Bronchial epithelial cell (primary cell): ENCODE measurements at regions not wholly inside any gene's neighbourhood (a gene's known extent, or its start where the extent isn't known, plus 50 kb on each side); places are given as distances from the start of the nearest gene placed in this dataset.
A peak's percentile ranks its signal among the peaks of the same experiment; 100 is the strongest.

Experiments
- DNase-seq: peaks from one replicate; pipeline ENCODE4 v3.0.0-alpha.2; 2010; ENCODE audit warnings: low read depth
- FAIRE-seq: peaks from 2 replicates; lab custom pipeline; 2011; peaks lifted over from hg19 to GRCh38; lab: Jason Lieb, UNC
- H3K27me3 ChIP-seq: 2 replicates; pipeline ENCODE4 v1.5.1; 2011; ENCODE audit warnings: low read length; ENCODE audit not compliant: control insufficient read depth, insufficient read depth
- H3K36me3 ChIP-seq: 2 replicates; pipeline ENCODE4 v1.5.1; 2011; ENCODE audit warnings: low read length; ENCODE audit not compliant: control insufficient read depth, insufficient read depth
- H3K4me3 ChIP-seq: 2 replicates; pipeline ENCODE4 v1.5.1; 2011; ENCODE audit warnings: mild to moderate bottlenecking, low read depth, low read length, control low read depth
- TF ChIP-seq, protein P1 (sequence below): IDR thresholded peaks from 2 replicates; pipeline ENCODE4 v1.5.1; 2011; ENCODE audit warnings: mild to moderate bottlenecking, moderate library complexity, low read length, control low read depth, inconsistent platforms; ENCODE audit not compliant: insufficient read depth, severe bottlenecking

DNA sequence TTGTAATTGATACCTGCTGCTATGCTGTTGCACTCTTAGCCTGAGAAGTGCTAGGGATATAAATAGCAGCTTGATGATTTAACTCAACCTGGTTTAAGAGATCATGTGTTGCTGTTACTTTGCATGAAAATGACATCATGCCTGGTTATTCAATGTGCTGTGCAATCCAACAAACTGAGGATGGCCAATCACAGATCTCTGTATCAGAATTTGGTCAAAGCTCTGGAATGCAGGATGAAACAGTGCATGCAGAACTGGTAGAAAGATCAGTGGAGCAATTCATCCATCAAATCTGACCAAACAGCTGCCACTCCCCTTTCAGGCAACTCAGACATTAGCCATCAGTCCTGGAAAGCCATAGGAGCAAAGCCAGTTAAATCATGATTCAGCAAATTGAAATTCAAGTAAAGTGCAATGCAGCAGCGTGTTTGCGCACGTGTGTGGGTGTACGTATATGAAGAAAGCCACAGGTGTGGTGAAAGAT, 160.3 kb upstream of the RASGEF1B start:
- FAIRE-seq (peak; percentile 100), DNase-seq (peak; percentile 100)
- Histone ChIP-seq H3K36me3 (no peaks in the 10 kb centered on the region), H3K27me3 (no peaks in the 10 kb centered on the region), H3K4me3 (no peak overlapping the region)
- TF ChIP-seq, protein P1, sequence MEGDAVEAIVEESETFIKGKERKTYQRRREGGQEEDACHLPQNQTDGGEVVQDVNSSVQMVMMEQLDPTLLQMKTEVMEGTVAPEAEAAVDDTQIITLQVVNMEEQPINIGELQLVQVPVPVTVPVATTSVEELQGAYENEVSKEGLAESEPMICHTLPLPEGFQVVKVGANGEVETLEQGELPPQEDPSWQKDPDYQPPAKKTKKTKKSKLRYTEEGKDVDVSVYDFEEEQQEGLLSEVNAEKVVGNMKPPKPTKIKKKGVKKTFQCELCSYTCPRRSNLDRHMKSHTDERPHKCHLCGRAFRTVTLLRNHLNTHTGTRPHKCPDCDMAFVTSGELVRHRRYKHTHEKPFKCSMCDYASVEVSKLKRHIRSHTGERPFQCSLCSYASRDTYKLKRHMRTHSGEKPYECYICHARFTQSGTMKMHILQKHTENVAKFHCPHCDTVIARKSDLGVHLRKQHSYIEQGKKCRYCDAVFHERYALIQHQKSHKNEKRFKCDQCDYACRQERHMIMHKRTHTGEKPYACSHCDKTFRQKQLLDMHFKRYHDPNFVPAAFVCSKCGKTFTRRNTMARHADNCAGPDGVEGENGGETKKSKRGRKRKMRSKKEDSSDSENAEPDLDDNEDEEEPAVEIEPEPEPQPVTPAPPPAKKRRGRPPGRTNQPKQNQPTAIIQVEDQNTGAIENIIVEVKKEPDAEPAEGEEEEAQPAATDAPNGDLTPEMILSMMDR = no peak

DNA sequence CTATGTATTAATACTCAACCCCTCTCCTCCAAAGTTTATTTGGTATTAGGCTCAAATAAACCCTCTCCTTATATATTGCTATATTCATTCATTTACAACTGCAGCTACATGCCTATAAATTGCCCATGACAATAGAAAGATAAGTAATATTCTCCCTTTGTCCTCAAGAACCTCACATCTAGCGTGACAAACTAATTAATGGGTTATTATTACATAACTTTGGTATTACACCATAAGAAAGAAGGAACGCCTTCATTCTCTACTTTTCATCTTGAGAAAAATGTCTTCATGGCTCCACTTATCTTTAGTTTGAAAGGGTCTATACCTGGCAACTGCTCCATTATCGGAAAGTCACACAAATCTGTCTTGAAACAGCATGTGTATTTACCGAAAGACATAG, 157.7 kb upstream of the RASGEF1B start:
- FAIRE-seq (no peak), DNase-seq (no peak)
- H3K27me3 ChIP-seq = no peaks in the 10 kb centered on the region
- no peak overlapping the region for H3K4me3 ChIP-seq
- TF ChIP-seq, protein P1 = no peak
- no peaks in the 10 kb centered on the region for H3K36me3 ChIP-seq

DNA sequence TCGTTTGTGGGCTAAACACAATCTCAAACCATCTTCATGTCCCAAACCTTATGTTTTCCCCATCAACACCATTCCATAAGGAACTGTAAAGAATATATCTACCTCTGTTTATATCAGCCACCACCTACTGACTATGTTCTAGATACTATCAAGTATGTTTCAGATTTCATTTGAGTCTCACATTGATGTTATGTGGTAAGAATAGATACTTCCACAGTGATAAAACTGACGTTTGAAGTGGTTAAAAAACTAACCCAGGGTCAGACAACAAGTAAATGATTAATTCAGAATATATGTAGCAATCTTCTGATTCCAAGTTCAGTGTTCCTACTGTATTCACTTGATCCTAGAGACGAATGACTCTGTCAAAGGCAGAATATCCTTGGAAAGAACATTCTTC, 156.8 kb upstream of the RASGEF1B start:
- TF ChIP-seq, protein P1 = no peak
- FAIRE-seq = no peak
- Histone ChIP-seq H3K36me3 (no peaks in the 10 kb centered on the region), H3K27me3 (no peaks in the 10 kb centered on the region), H3K4me3 (no peak overlapping the region)
- no peak for DNase-seq

DNA sequence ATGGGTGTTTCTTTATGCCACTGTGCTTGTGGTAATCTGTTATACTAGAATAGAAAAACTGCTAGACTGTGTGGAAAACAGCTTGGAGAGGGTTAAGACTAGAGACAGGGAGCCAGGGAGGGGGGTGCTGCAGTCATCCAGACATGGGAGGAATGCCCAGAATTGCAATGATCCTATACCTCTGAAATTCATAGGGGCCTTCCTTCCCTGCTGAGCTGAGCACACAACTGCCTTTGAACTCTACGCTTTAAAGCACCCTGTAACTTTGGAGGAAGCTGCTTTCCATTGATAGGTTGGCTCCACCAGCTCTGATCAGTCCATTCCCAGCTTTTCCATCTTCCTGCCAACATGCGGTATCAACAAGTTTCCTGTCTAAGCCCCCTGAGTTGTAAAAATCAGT, 155.9 kb upstream of the RASGEF1B start:
- Histone ChIP-seq H3K36me3 (no peaks in the 10 kb centered on the region), H3K27me3 (no peaks in the 10 kb centered on the region), H3K4me3 (no peak overlapping the region)
- FAIRE-seq (no peak), DNase-seq (no peak)
- TF ChIP-seq, protein P1 = no peak

DNA sequence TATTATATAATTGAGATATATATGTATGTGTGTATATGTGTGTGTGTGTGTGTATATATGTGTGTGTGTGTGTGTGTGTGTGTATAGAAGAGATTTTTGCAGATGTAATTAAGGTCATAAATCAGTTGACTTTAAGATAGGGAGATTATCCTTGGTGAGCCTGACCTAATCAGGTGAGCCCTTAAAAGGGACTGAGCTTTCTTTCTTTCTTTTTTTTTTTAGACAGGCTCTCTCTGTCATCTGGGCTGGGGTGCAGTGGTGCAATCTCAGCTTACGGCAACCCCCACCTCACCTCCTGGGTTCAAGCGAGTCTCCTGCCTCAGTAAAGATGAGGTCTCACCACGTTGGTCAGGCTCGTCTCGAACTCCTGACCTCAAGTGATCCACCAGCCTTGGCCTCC, 155.1 kb upstream of the RASGEF1B start:
- Histone ChIP-seq H3K36me3 (no peaks in the 10 kb centered on the region), H3K27me3 (no peaks in the 10 kb centered on the region), H3K4me3 (no peak overlapping the region)
- TF ChIP-seq, protein P1 = no peak
- FAIRE-seq (no peak), DNase-seq (no peak)
